MM.1S (cell line): ENCODE measurements at regions not wholly inside any gene's neighbourhood (a gene's known extent, or its start where the extent isn't known, plus 50 kb on each side); places are given as distances from the start of the nearest gene placed in this dataset.

Source experiments
- DNase-seq: peaks from one replicate; pipeline ENCODE4 v3.0.0-alpha.2; 2015
- H2AFZ ChIP-seq: fragments of 300-600 bp; sonication (generic); 2 replicates; pipeline ENCODE4 v1.6.0; 2016; ENCODE audit warnings: antibody characterized with exemption, low read length
- H3F3A ChIP-seq: fragments of 300-600 bp; sonication (generic); 2 replicates; pipeline ENCODE4 v1.6.1; 2016; ENCODE audit warnings: mild to moderate bottlenecking, antibody characterized with exemption, low read length, moderate library complexity, mixed read lengths; ENCODE audit not compliant: insufficient read depth
- H3K27ac ChIP-seq: fragments of 300-600 bp; sonication (generic); 2 replicates; pipeline ENCODE4 v1.5.1; 2016; ENCODE audit warnings: mild to moderate bottlenecking, low read length
- H3K27me3 ChIP-seq: fragments of 300-600 bp; sonication (generic); replicated peaks from 2 replicates; pipeline ENCODE4 v1.6.0; 2016; ENCODE audit warnings: low read length; ENCODE audit not compliant: insufficient read depth
- H3K36me3 ChIP-seq: fragments of 300-600 bp; sonication (generic); replicated peaks from 2 replicates; pipeline ENCODE4 v1.6.1; 2016; ENCODE audit warnings: mild to moderate bottlenecking, low read length, mixed read lengths; ENCODE audit not compliant: insufficient read depth
- H3K4me1 ChIP-seq: fragments of 300-600 bp; sonication (generic); 2 replicates; pipeline ENCODE4 v1.6.1; 2016; ENCODE audit warnings: low read length, mixed read lengths
- H3K4me2 ChIP-seq: fragments of 300-600 bp; sonication (generic); 2 replicates; pipeline ENCODE4 v1.6.0; 2016; ENCODE audit warnings: low read depth, low read length
- H3K4me3 ChIP-seq: fragments of 300-600 bp; sonication (generic); 2 replicates; pipeline ENCODE4 v1.5.1; 2016; ENCODE audit warnings: low read length, mixed read lengths
- H3K79me2 ChIP-seq: fragments of 300-600 bp; sonication (generic); 2 replicates; pipeline ENCODE4 v1.6.1; 2016; ENCODE audit warnings: mixed run types, low read length, mixed read lengths
- H3K9ac ChIP-seq: fragments of 300-600 bp; sonication (generic); 2 replicates; pipeline ENCODE4 v1.6.1; 2016; ENCODE audit warnings: low read length, mixed read lengths
- H3K9me2 ChIP-seq: fragments of 300-600 bp; sonication (generic); replicated peaks from 2 replicates; pipeline ENCODE4 v1.6.1; 2016; ENCODE audit warnings: mild to moderate bottlenecking, low read length, mixed read lengths; ENCODE audit not compliant: insufficient read depth
- H3K9me3 ChIP-seq: fragments of 300-600 bp; sonication (generic); replicated peaks from 2 replicates; pipeline ENCODE4 v1.6.1; 2016; ENCODE audit warnings: mild to moderate bottlenecking, low read length, mixed read lengths; ENCODE audit not compliant: insufficient read depth
- H4K20me1 ChIP-seq: fragments of 300-600 bp; sonication (generic); 2 replicates; pipeline ENCODE4 v1.6.1; 2016; ENCODE audit warnings: mild to moderate bottlenecking, low read length, moderate library complexity, mixed read lengths; ENCODE audit not compliant: insufficient read depth
- CTCF ChIP-seq: fragments of 300-600 bp; sonication (generic); IDR thresholded peaks from 2 replicates; pipeline ENCODE4 v1.5.1; 2016; ENCODE audit warnings: antibody characterized with exemption, low read length, mixed read lengths
- EZH2 ChIP-seq: fragments of 300-600 bp; sonication (generic); optimal IDR thresholded peaks from 2 replicates; pipeline ENCODE3; 2017; ENCODE audit warnings: low read depth, mild to moderate bottlenecking, antibody characterized with exemption, low read length, mixed read lengths
- EZH2phosphoT487 ChIP-seq: fragments of 300-600 bp; sonication (generic); IDR thresholded peaks from 2 replicates; pipeline ENCODE4 v1.6.1; 2018; ENCODE audit warnings: antibody characterized with exemption, low read length

- H4K20me1 ChIP-seq, result no peaks in the 10 kb centered on the region
- H3K9me2 ChIP-seq, result no peaks in the 10 kb centered on the region
- no peaks in the 10 kb centered on the region for H3K27me3 ChIP-seq
- no peaks in the 10 kb centered on the region for H3K79me2 ChIP-seq
- no peak overlapping the region for H3K27ac ChIP-seq
- H3K9ac ChIP-seq, result no peak overlapping the region
- no peaks in the 10 kb centered on the region for H3F3A ChIP-seq
- no peak for TF ChIP-seq EZH2
- no peak for TF ChIP-seq CTCF
- TF ChIP-seq EZH2phosphoT487, result no peak
- no peak overlapping the region for H3K4me3 ChIP-seq
- H3K9me3 ChIP-seq, result no peaks in the 10 kb centered on the region
- no peak for DNase-seq
- no peaks in the 10 kb centered on the region for H3K36me3 ChIP-seq
- no peak overlapping the region for H3K4me2 ChIP-seq
- H2AFZ ChIP-seq, result no peak overlapping the region
- H3K4me1 ChIP-seq, result no peaks in the 10 kb centered on the region
These were observed 163.5 kb downstream of the AACS start for GRCh38 chr12:125228519-125229260.

- no peak overlapping the region for H2AFZ ChIP-seq
- DNase-seq, result no peak
- H3K9ac ChIP-seq, result no peak overlapping the region
- no peaks in the 10 kb centered on the region for H3K79me2 ChIP-seq
- TF ChIP-seq CTCF (no peak), EZH2 (no peak), EZH2phosphoT487 (no peak)
- H3K36me3 ChIP-seq, result no peaks in the 10 kb centered on the region
- no peak overlapping the region for H3K27ac ChIP-seq
- no peak overlapping the region for H3K4me2 ChIP-seq
- H3F3A ChIP-seq, result no peaks in the 10 kb centered on the region
- H3K9me3 ChIP-seq, result no peaks in the 10 kb centered on the region
- H4K20me1 ChIP-seq, result no peaks in the 10 kb centered on the region
- no peak overlapping the region for H3K4me3 ChIP-seq
- no peaks in the 10 kb centered on the region for H3K27me3 ChIP-seq
- no peaks in the 10 kb centered on the region for H3K9me2 ChIP-seq
- no peaks in the 10 kb centered on the region for H3K4me1 ChIP-seq
These were observed 164.8 kb downstream of the AACS start for GRCh38 chr12:125229878-125230530.

- DNase-seq, result no peak
- H4K20me1 ChIP-seq, result no peaks in the 10 kb centered on the region
- H3K9ac ChIP-seq, result no peak overlapping the region
- H3K27me3 ChIP-seq, result no peaks in the 10 kb centered on the region
- no peak overlapping the region for H3K4me2 ChIP-seq
- H3K36me3 ChIP-seq, result no peaks in the 10 kb centered on the region
- H3K9me2 ChIP-seq, result no peaks in the 10 kb centered on the region
- no peaks in the 10 kb centered on the region for H3K4me1 ChIP-seq
- H3K27ac ChIP-seq, result no peak overlapping the region
- no peak for TF ChIP-seq EZH2
- TF ChIP-seq EZH2phosphoT487, result no peak
- no peak for TF ChIP-seq CTCF
- H3K9me3 ChIP-seq, result no peaks in the 10 kb centered on the region
- no peaks in the 10 kb centered on the region for H3K79me2 ChIP-seq
- H2AFZ ChIP-seq, result no peak overlapping the region
- H3F3A ChIP-seq, result no peaks in the 10 kb centered on the region
- H3K4me3 ChIP-seq, result no peak overlapping the region
These were observed 168.1 kb downstream of the AACS start for GRCh38 chr12:125233319-125233718.
